ENCODE measurements at regions not wholly inside any gene's neighbourhood (a gene's known extent, or its start where the extent isn't known, plus 50 kb on each side); places are given as distances from the start of the nearest gene placed in this dataset.

DNA sequence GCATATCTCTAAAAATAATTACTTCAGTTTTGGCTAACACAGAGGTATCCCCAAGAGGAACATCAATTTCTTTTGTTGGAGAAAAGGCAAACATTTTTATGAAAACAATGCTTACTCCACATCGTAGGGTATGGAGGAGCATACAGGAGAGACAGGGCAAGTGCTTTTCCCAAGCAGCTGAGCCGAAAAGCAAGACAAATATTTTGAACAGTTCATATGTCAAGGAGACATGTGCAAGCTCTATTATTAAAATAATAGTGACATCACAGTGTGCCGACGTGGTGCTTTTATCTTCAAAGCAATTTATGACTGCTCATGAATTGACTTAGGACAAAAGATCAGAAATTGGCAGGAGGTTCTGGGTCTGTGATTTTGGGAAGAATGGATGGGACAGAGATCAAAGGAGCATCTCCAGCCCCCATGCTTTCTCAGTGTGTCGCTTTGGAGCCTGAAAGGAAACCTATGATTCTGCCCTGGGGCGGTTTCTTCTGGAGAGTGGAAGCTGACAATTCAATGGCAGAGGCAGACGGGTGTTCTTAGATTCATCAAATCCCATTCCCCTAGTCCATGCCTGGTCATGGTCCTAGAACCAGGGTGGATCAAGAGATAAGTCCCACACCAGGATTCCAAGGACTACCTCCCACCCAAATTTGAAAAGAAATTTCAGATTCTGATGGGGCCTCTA lies 97.1 kb downstream of the JCAD start:
- DNase-seq: no peak

- no peak for DNase-seq
These were observed 98.0 kb downstream of the JCAD start for GRCh38 chr10:29961351-29961750.

DNA sequence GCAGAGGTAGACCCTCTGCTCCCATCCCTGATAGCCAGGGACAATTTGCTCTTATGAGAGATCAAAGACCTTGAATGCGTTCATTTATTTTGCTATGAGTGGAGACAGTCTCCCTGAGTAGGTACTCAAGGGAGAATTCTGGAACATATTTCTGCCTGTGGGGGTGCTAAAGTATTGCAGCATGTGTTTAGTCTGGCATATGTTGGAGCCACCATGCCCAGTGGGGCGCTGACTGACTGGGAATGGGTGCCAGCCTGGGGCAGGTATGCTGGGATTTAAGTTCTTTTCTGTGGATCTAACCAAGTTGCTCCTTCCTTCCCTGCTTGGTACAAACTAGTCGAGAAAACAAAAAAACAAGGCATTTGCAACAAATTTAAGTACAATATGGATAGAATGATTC lies 99.1 kb downstream of the JCAD start:
- DNase-seq: no peak

GRCh38 chr10:29959586-29959985 lies 99.8 kb downstream of the JCAD start:
- no peak for DNase-seq

- no peak for DNase-seq
These were observed 100.9 kb downstream of the JCAD start for GRCh38 chr10:29958440-29958839.

DNA sequence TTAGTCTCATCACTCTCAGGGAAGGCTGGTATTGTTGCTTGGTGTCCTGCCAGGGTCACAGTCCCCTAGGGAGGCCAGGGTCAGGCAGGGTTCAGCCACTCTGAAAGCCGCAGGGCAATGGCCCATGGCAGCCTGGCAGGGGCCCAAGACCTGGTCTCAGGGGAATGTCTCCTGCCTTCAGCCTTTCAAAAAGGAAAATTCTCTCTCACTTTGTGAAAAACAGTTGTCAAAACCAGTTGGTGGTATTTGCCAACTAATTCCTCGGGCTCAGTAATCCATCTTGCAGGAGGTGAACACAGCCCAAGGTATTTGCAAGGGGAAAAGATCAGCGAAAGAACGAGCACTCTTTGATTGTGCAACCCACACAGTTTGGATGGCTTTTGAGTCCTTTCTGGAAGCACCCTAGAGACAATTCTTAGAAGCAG lies 101.5 kb downstream of the JCAD start:
- DNase-seq: no peak

DNA sequence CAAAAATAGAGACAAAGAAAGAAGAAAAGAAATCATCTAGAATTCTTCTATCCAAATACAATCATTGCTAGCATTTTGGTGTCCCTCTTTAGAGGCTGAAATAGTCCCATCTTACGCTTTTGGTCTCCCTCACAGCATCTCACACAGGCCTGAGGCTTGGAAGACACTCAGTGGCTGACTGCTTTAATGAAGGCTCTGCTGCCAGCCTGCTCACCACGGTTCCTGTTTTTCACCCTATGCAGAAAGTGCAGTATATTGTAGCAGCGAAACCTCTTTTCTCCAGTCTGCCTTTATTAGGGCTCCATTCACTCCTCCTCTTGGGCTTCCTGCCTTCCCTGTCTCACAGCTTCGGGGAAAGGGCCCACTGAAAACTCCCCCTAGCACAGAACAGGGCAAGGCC lies 102.2 kb downstream of the JCAD start:
- no peak for DNase-seq

GRCh38 chr10:29956335-29956924 lies 103.0 kb downstream of the JCAD start:
- DNase-seq: no peak

DNA sequence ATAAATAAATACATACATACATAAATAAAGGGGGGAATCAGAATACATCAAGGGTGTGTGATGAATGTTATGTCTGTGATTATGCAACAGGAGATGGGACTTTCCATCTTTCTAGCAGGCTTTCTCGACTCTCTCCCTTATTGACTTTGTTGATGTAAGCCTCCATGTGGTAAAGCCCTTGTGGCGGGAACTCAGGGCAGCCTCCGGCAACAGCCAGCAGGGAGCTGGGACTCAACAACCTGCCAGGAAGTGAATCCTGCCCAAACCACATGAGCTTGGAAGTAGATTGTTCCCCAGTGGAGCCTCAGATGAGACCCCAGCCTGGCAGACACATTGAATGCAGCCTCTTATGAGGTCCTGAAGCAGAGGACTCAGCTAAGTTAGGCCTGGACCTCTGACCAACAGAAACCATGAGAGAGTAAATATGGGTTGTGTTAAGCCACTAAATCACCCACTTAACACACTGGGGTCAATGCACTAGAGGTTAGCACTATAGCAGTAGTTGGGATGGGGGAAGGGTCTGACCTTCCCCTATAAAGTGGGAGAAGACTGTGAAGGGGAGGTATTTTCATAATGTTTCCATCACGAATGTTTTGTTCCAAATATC lies 104.0 kb downstream of the JCAD start:
- DNase-seq: no peak

DNA sequence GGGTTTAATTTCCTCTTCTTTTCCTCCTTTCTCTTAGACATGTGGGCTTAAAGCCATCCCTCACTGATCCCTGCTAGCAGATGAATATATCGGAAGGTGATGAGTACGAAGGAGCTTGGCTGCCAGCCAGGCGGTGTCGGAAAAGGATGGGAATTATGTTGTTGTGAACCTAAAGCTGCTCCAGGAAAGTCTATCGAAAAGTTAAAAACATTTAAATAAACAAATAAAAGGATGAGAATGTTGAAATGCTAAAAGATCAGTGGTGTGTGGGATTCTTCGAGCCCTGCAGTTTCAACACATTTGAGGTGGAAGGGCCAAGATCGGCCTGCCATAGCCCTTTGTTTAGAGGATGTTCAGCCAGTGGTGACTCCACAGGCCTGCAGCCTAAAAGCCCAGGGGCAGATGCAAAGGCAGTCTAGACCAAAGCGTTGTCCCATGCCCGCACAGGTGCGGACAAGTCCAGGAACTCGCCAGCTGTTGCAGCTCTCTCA lies 107.9 kb downstream of the JCAD start:
- DNase-seq: no peak

- DNase-seq: no peak
These were observed 109.0 kb downstream of the JCAD start for GRCh38 chr10:29950391-29950790.

GRCh38 chr10:29949411-29950011 lies 109.9 kb downstream of the JCAD start:
- DNase-seq: no peak

DNA sequence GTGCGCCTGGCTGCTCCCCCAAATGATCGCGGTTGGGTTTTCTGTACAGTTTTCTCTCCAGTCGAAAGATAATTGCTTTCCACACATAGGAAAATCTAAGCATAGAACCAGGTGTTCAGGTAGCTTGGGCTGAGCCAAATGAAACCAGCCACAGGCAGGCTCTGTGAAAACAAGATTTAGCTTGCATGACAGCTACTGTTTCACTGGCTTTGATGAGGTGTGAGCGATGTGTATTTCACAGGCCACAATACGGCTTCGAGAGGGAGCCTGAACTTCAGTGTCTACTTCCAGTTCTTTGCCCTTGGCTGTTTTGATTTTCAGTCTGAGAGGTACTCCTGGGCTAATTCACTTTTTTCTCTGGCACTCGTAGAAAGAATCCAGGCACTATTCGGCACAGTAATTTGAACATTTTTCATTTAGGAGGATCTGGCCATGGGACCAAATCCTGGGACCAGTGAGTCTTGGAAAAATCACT lies 110.5 kb downstream of the JCAD start:
- DNase-seq: no peak

- no peak for DNase-seq
These were observed 111.7 kb downstream of the JCAD start for GRCh38 chr10:29947701-29948060.

GRCh38 chr10:29946953-29947700 lies 112.3 kb downstream of the JCAD start:
- DNase-seq: no peak

GRCh38 chr10:29946614-29946952 lies 112.8 kb downstream of the JCAD start:
- no peak for DNase-seq

DNA sequence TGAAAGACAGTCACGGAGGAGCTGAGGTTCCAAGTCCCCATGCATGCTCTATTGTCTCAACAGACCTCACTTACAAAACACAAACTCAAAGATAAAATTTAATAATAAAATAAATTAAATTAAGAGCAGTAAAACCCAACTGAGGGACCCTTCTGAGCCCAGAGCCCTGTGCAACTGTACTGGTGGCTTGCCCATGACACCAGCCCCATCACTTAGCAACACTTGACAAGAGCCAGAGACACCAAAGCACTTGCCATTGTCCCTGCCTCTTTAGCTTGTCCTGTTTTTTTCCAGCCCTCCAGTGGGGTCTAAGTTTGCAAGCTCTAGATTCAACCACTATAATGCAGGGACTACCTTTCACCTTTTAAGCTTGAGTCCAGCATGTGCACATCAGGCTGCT lies 117.9 kb downstream of the JCAD start:
- DNase-seq: no peak

- no peak for DNase-seq
These were observed 126.4 kb downstream of the JCAD start for GRCh38 chr10:29932991-29933390.

DNA sequence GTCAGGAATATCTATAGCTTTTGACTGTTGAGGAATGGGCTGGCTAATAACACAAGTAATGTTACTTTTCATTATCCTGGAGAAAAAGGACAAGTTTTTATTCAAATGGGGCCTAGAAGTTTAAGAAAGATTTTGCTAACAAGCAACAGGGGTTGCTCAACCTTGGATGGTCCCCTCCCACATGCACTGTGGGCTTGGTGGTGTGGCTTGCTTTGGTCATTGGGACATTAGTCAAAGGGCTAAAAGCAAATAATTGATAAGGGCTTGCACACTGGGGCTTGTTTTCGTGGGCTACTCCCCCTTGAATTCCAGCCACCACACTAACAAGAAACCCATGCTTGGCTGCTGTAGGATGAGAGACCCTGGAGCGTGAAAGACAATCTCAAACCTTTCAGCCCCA lies 127.6 kb downstream of the JCAD start:
- no peak for DNase-seq

DNA sequence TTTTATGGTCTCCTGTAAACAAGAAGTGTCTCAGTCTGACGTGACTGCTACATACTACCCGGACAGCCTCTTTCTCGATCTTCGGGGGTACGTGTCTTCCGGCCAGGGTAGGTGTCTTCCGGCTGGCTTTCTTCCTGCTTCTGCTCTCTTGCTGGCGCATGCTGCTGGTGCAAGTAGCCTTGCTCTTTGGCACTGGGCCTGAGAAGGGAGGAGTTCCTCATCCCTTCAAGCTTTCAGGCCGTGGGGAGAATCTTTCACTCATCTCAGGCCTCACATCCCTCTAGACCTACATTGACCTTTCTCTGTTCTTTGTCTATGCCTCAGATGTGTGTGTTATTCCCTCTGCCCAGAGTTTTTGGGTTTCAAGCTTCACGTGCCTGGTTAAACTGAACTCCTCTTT lies 130.4 kb downstream of the JCAD start:
- no peak for DNase-seq

DNA sequence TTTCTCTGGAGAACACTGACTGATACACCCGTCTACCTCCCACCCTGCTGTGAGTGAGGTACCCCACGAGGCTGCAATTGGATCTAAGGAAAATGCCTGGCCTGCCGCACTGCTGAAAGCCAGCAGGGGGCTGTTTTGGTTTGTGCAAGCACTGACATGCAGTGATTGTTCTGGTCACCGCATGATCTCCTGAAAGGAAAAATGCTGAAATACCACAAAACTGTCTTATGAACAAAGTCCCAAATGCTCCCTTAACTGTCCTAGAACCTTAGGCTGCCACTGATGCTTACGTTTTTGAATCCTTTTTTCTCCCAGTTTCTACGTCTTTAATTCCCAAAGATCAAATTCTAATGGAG lies 132.7 kb downstream of the JCAD start:
- no peak for DNase-seq

GRCh38 chr10:29925771-29926692 lies 133.4 kb downstream of the JCAD start:
- DNase-seq: no peak
